ENCODE measurements at regions not wholly inside any gene's neighbourhood (a gene's known extent, or its start where the extent isn't known, plus 50 kb on each side); places are given as distances from the start of the nearest gene placed in this dataset.
"Not testable (repeated sequence)": the region's sequence is repeated elsewhere in the genome, so short reads cannot be mapped to it uniquely, and the experiment has no call there.

- H3K27me3 ChIP-seq; H3K27ac ChIP-seq; intact Hi-C loops (cut with DNase I); H3K9me3 ChIP-seq; H3K4me1 ChIP-seq; H3K4me3 ChIP-seq; H3K36me3 ChIP-seq; DNase-seq (ENCODE audit: extremely low spot score in 2 of 2): not testable (repeated sequence)
Observed at GRCh38 chr4:86413426-86413825, 53.6 kb upstream of the MAPK10 start.

DNA sequence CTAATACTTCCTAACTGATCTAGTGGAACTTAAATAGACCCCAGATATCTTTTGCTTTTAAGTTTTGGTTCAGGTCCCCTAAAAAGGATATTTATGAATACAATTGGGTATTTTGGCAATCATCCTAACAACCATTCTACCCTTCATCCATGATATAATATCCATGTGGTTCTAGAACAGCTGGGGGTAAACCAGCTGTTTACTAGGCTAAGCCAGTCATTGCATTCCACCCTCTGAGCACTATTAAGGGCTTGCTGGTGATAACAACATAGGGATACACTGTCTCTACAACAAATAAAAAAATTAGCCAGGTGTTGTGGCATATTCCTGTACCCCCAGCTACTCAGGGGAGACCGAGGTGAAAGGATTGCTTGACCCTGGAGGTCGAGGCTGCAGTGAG lies 54.8 kb upstream of the MAPK10 start:
- intact Hi-C loops (cut with DNase I), result no loop called here
- H3K4me1 ChIP-seq, result no peaks in the 10 kb centered on the region
- H3K4me3 ChIP-seq, result no peak overlapping the region
- DNase-seq (ENCODE audit: extremely low spot score in 2 of 2), result no peak
- H3K9me3 ChIP-seq, result no peaks in the 10 kb centered on the region
- no peak overlapping the region for H3K27ac ChIP-seq
- H3K27me3 ChIP-seq, result no peaks in the 10 kb centered on the region
- TF ChIP-seq POLR2AphosphoS5 (IDR thresholded peaks at IDR 0.05; ENCODE audit: insufficient read depth in 1 of 2, low read depth in 1 of 2) (no peak), CTCF (IDR thresholded peaks at IDR 0.05) (no peak), POLR2A (IDR thresholded peaks at IDR 0.05) (no peak)
- H3K36me3 ChIP-seq, result no peaks in the 10 kb centered on the region

- intact Hi-C loops (cut with DNase I), result no loop called here
- TF ChIP-seq POLR2AphosphoS5 (IDR thresholded peaks at IDR 0.05; ENCODE audit: insufficient read depth in 1 of 2, low read depth in 1 of 2) (no peak), CTCF (IDR thresholded peaks at IDR 0.05) (no peak), POLR2A (IDR thresholded peaks at IDR 0.05) (no peak)
- no peaks in the 10 kb centered on the region for H3K9me3 ChIP-seq
- H3K4me3 ChIP-seq, result no peak overlapping the region
- no peak for DNase-seq (ENCODE audit: extremely low spot score in 2 of 2)
- no peaks in the 10 kb centered on the region for H3K27me3 ChIP-seq
- H3K4me1 ChIP-seq, result no peaks in the 10 kb centered on the region
- no peaks in the 10 kb centered on the region for H3K36me3 ChIP-seq
- H3K27ac ChIP-seq, result no peak overlapping the region
Observed at GRCh38 chr4:86416081-86416480, 56.2 kb upstream of the MAPK10 start.

DNA sequence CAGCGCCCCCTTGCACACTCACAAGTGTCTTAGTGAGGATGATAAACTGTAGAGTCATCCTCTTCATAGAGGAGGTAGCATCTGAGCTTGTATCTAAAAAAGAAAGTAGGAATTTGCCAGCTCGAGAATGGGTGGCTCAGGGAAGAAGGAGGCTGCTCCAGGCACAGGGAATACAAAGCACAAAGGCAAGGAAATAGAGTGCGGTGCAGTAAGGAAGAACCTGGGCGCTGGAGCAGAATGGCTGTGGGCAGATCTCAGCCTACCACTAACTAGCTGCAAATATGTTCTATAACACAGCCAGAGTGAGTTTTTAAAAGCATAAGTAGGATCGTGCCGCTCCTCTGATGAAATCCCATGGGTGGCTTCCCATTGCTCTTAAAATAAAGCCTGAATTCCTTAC lies 61.6 kb upstream of the MAPK10 start:
- TF ChIP-seq POLR2AphosphoS5 (IDR thresholded peaks at IDR 0.05; ENCODE audit: insufficient read depth in 1 of 2, low read depth in 1 of 2) (no peak), POLR2A (IDR thresholded peaks at IDR 0.05) (no peak), CTCF (IDR thresholded peaks at IDR 0.05) (no peak)
- Histone ChIP-seq H3K36me3 (no peaks in the 10 kb centered on the region), H3K4me3 (no peak overlapping the region), H3K4me1 (peaks cover 4% of the 10 kb centered on the region), H3K27ac (no peak overlapping the region), H3K27me3 (no peaks in the 10 kb centered on the region), H3K9me3 (no peaks in the 10 kb centered on the region)
- intact Hi-C loops (cut with DNase I), result no loop called here
- no peak for DNase-seq (ENCODE audit: extremely low spot score in 2 of 2)

GRCh38 chr4:86431543-86432116 lies 71.8 kb upstream of the MAPK10 start:
- TF ChIP-seq POLR2AphosphoS5 (IDR thresholded peaks at IDR 0.05; ENCODE audit: insufficient read depth in 1 of 2, low read depth in 1 of 2), result no peak
- no peak for TF ChIP-seq CTCF (IDR thresholded peaks at IDR 0.05)
- no peak for TF ChIP-seq POLR2A (IDR thresholded peaks at IDR 0.05)
- Histone ChIP-seq H3K36me3 (no peaks in the 10 kb centered on the region), H3K27ac (no peak overlapping the region), H3K4me3 (no peak overlapping the region), H3K27me3 (no peaks in the 10 kb centered on the region), H3K4me1 (no peaks in the 10 kb centered on the region), H3K9me3 (no peaks in the 10 kb centered on the region)
- intact Hi-C loops (cut with DNase I), result no loop called here
- DNase-seq (ENCODE audit: extremely low spot score in 2 of 2), result no peak

Measured in vagina (tissue), 2 donors.